ENCODE measurements at regions not wholly inside any gene's neighbourhood (a gene's known extent, or its start where the extent isn't known, plus 50 kb on each side); places are given as distances from the start of the nearest gene placed in this dataset.

GRCh38 chrX:34294665-34295064, 162.6 kb upstream of the FAM47A start:
- H3K36me3 ChIP-seq (ENCODE audit: control insufficient read depth, insufficient read depth, low read length) = no peaks in the 10 kb centered on the region
- H3K9me3 ChIP-seq (ENCODE audit: control insufficient read depth, insufficient read depth, low read length) = no peaks in the 10 kb centered on the region
- WGBS, 2 experiments (ENCODE audit: extremely low coverage in 2 of 2, insufficient read length in 1 of 2) = 20% methylated on average over 1 of the region's 6 CpGs; no CpG with 5 or more reads in 1 of the 2 experiments

More at GRCh38 chrX:34294665-34295064, 162.6 kb upstream of the FAM47A start:
- ATAC-seq (ENCODE audit: low read depth) (no peak), DNase-seq (no peak)
- dilution Hi-C loops (cut with HindIII; ENCODE audit: low sequenced_read_pairs, unreplicated experiment) = no loop called here
- no TSS peak for BruUV-seq (replicated peaks)
- Histone ChIP-seq H3K4me1 (ENCODE audit: control insufficient read depth, insufficient read depth, low read length) (no peaks in the 10 kb centered on the region), H4K8ac (ENCODE audit: low read depth in 2 of 2, low read length in 2 of 2) (no peak overlapping the region), H3K4me3 (ENCODE audit: insufficient read depth, low read depth, low read length) (no peak overlapping the region), H3K56ac (ENCODE audit: extremely low read depth, insufficient read depth, low read length) (no peak overlapping the region), H3K9me1 (ENCODE audit: insufficient read depth, low read length) (no peaks in the 10 kb centered on the region), H2BK5ac (ENCODE audit: low read depth, low read length, poor library complexity, severe bottlenecking) (no peak overlapping the region), H2BK15ac (ENCODE audit: low read depth, low read length) (no peak overlapping the region), H3K27me3 (ENCODE audit: control insufficient read depth, insufficient read depth, low read length) (no peaks in the 10 kb centered on the region), H4K20me1 (ENCODE audit: insufficient read depth, low read length) (no peaks in the 10 kb centered on the region), H3K4me2 (ENCODE audit: low read depth, low read length) (no peak overlapping the region), H3K23ac (ENCODE audit: low read depth, low read length) (no peak overlapping the region), H3K4ac (ENCODE audit: low read depth, low read length) (no peak overlapping the region), H2BK120ac (ENCODE audit: low read depth, low read length) (no peak overlapping the region), H3K27ac (ENCODE audit: insufficient read depth, low read length) (no peak overlapping the region), H3K18ac (ENCODE audit: low read depth, low read length) (no peak overlapping the region), H2AK9ac (replicated peaks; ENCODE audit: low read depth, low read length, poor library complexity) (no peak overlapping the region), H2AFZ (replicated peaks; ENCODE audit: low read length, poor library complexity) (no peak overlapping the region), H4K5ac (ENCODE audit: low read depth, low read length) (no peak overlapping the region), H3K79me1 (ENCODE audit: low read depth in 1 of 2, low read length in 2 of 2) (no peaks in the 10 kb centered on the region), H3K9ac (ENCODE audit: low read depth, low read length) (no peak overlapping the region), H3K14ac (replicated peaks; ENCODE audit: low read depth, low read length) (no peak overlapping the region), H4K91ac (ENCODE audit: insufficient read depth, low read depth, low read length) (no peak overlapping the region), H2BK20ac (ENCODE audit: low read depth, low read length) (no peak overlapping the region), H2AK5ac (ENCODE audit: low read depth, low read length) (no peak overlapping the region)
- ChIA-PET POLR2A (ENCODE audit: unreplicated experiment) (no interaction called here), CTCF (no interaction called here)
- intact Hi-C loops (cut with micrococcal nuclease) = no loop called here
- no peak for TF ChIP-seq MAFK (IDR thresholded peaks at IDR 0.05; ENCODE audit: low read depth, low read length)
- TF ChIP-seq RCOR1 (IDR thresholded peaks at IDR 0.05; ENCODE audit: insufficient replicate concordance, low read length) = no peak
- no peak for TF ChIP-seq CEBPB (IDR thresholded peaks at IDR 0.05; ENCODE audit: low read depth, low read length)
- TF ChIP-seq ELK1 (IDR thresholded peaks at IDR 0.05; ENCODE audit: borderline replicate concordance, low read depth, low read length) = no peak
- TF ChIP-seq RAD21 (IDR thresholded peaks at IDR 0.05; ENCODE audit: low read length) = no peak
- TF ChIP-seq CTCF (conservative IDR thresholded peaks at IDR 0.05; ENCODE audit: low read depth, low read length) = no peak
- in situ Hi-C loops (cut with MboI; ENCODE audit: low sequenced_read_pairs) = loop anchor here (25.0 kb wide), 1 partner anchor 857 kb away; no protein-coding TSS in a partner anchor

Data from IMR-90 (cell line).